ENCODE measurements at regions not wholly inside any gene's neighbourhood (a gene's known extent, or its start where the extent isn't known, plus 50 kb on each side); places are given as distances from the start of the nearest gene placed in this dataset.

- TF ChIP-seq, protein P1, sequence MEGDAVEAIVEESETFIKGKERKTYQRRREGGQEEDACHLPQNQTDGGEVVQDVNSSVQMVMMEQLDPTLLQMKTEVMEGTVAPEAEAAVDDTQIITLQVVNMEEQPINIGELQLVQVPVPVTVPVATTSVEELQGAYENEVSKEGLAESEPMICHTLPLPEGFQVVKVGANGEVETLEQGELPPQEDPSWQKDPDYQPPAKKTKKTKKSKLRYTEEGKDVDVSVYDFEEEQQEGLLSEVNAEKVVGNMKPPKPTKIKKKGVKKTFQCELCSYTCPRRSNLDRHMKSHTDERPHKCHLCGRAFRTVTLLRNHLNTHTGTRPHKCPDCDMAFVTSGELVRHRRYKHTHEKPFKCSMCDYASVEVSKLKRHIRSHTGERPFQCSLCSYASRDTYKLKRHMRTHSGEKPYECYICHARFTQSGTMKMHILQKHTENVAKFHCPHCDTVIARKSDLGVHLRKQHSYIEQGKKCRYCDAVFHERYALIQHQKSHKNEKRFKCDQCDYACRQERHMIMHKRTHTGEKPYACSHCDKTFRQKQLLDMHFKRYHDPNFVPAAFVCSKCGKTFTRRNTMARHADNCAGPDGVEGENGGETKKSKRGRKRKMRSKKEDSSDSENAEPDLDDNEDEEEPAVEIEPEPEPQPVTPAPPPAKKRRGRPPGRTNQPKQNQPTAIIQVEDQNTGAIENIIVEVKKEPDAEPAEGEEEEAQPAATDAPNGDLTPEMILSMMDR (IDR thresholded peaks at IDR 0.05; ENCODE audit: low read depth, low read length) = no peak
- TF ChIP-seq POLR2A (IDR thresholded peaks at IDR 0.05; ENCODE audit: extremely low read depth, insufficient read length) (no peak), MAX (IDR thresholded peaks at IDR 0.05; ENCODE audit: low read depth, low read length) (no peak), MYC (IDR thresholded peaks at IDR 0.05; ENCODE audit: low read depth, low read length) (no peak)
These were observed 708.6 kb upstream of the MARCKS start for GRCh38 chr6:113148566-113148965.

Data from NB4 (cell line).